PC-3 (cell line): ENCODE measurements at regions not wholly inside any gene's neighbourhood (a gene's known extent, or its start where the extent isn't known, plus 50 kb on each side); places are given as distances from the start of the nearest gene placed in this dataset.

Experiments used
- ATAC-seq: fragments of 200-7000 bp; cut with Tn5 transposase; 2 replicates; pipeline ENCODE4 v1.9.1; 2020; ENCODE audit warnings: mild to moderate bottlenecking, moderate library complexity
- BruUV-seq: library from RNA; stranded (reverse); fragments of 400-500 nt; replicated peaks from 2 replicates; lab custom pipeline; 2021; lab: Mats Ljungman, UMichigan
- CTCF ChIA-PET: fragments of 300-600 bp; sonication (Branson Sonifier 250); formaldehyde crosslinking; loops from one replicate; lab custom pipeline; 2022; ENCODE audit warnings: antibody characterized with exemption; lab: Charles Lee
- POLR2A ChIA-PET: fragments of 300-600 bp; sonication (Branson Sonifier 250); formaldehyde crosslinking; loops from one replicate; lab custom pipeline; 2022; ENCODE audit warnings: antibody characterized with exemption; ENCODE audit not compliant: unreplicated experiment; lab: Charles Lee
- DNase-seq: peaks from one replicate; pipeline ENCODE4 v3.0.0-alpha.2; 2015
- H2AFZ ChIP-seq: fragments of 300-600 bp; sonication (generic); 2 replicates; pipeline ENCODE4 v1.6.0; 2016; ENCODE audit warnings: antibody characterized with exemption, low read length
- H3F3A ChIP-seq: fragments of 300-600 bp; sonication (generic); one replicate; pipeline ENCODE4 v1.6.0; 2017; ENCODE audit warnings: antibody characterized with exemption, low read length, control low read depth, mild to moderate bottlenecking; ENCODE audit not compliant: unreplicated experiment
- H3K27ac ChIP-seq: fragments of 300-600 bp; sonication (generic); 2 replicates; pipeline ENCODE4 v1.5.1; 2016; ENCODE audit warnings: mild to moderate bottlenecking, low read length
- H3K27me3 ChIP-seq: fragments of 300-600 bp; sonication (generic); 2 replicates; pipeline ENCODE4 v1.6.1; 2016; ENCODE audit warnings: low read length, mixed read lengths
- H3K36me3 ChIP-seq: fragments of 300-600 bp; sonication (generic); 2 replicates; pipeline ENCODE4 v1.6.1; 2016; ENCODE audit warnings: low read depth, mixed run types, low read length, mixed read lengths
- H3K4me1 ChIP-seq: fragments of 300-600 bp; sonication (generic); 2 replicates; pipeline ENCODE4 v1.5.1; 2016; ENCODE audit warnings: low read length; ENCODE audit not compliant: insufficient read depth
- H3K4me2 ChIP-seq: fragments of 300-600 bp; sonication (generic); 2 replicates; pipeline ENCODE4 v1.6.0; 2016; ENCODE audit warnings: low read length
- H3K4me3 ChIP-seq: fragments of 300-600 bp; sonication (generic); 2 replicates; pipeline ENCODE4 v1.5.1; 2016; ENCODE audit warnings: mild to moderate bottlenecking, low read length, mixed read lengths
- H3K79me2 ChIP-seq: fragments of 300-600 bp; sonication (generic); 2 replicates; pipeline ENCODE4 v1.6.1; 2017; ENCODE audit warnings: low read length, mixed read lengths
- H3K9ac ChIP-seq: fragments of 300-600 bp; sonication (generic); 2 replicates; pipeline ENCODE4 v1.6.0; 2016; ENCODE audit warnings: mild to moderate bottlenecking, low read length
- H3K9me2 ChIP-seq: fragments of 300-600 bp; sonication (generic); replicated peaks from 2 replicates; pipeline ENCODE4 v1.6.1; 2016; ENCODE audit warnings: mixed run types, low read length, mixed read lengths
- H3K9me3 ChIP-seq: fragments of 300-600 bp; sonication (generic); 2 replicates; pipeline ENCODE4 v1.6.1; 2016; ENCODE audit warnings: low read length, mixed read lengths
- H4K20me1 ChIP-seq: fragments of 300-600 bp; sonication (generic); 2 replicates; pipeline ENCODE4 v1.6.1; 2016; ENCODE audit warnings: low read length, mixed read lengths
- EZH2 ChIP-seq: fragments of 300-600 bp; sonication (generic); IDR thresholded peaks from one replicate; pipeline ENCODE4 v1.6.1; 2017; ENCODE audit warnings: antibody characterized with exemption, mild to moderate bottlenecking, low read length; ENCODE audit not compliant: unreplicated experiment
- EZH2phosphoT487 ChIP-seq: fragments of 300-600 bp; sonication (generic); IDR thresholded peaks from 2 replicates; pipeline ENCODE4 v1.6.1; 2018; ENCODE audit warnings: mild to moderate bottlenecking, antibody characterized with exemption, low read length, borderline replicate concordance
- intact Hi-C: fragments of 100-400 bp; cut with micrococcal nuclease; formaldehyde crosslinking; loops from 2 replicates; pipeline ENCODE4 v1.9.0; 2023
- TF ChIP-seq, protein P1 (sequence below): fragments of 300-600 bp; sonication (generic); conservative IDR thresholded peaks from 2 replicates; pipeline ENCODE4 v1.5.1; 2017; ENCODE audit warnings: antibody characterized with exemption, low read depth, mild to moderate bottlenecking, low read length

DNA sequence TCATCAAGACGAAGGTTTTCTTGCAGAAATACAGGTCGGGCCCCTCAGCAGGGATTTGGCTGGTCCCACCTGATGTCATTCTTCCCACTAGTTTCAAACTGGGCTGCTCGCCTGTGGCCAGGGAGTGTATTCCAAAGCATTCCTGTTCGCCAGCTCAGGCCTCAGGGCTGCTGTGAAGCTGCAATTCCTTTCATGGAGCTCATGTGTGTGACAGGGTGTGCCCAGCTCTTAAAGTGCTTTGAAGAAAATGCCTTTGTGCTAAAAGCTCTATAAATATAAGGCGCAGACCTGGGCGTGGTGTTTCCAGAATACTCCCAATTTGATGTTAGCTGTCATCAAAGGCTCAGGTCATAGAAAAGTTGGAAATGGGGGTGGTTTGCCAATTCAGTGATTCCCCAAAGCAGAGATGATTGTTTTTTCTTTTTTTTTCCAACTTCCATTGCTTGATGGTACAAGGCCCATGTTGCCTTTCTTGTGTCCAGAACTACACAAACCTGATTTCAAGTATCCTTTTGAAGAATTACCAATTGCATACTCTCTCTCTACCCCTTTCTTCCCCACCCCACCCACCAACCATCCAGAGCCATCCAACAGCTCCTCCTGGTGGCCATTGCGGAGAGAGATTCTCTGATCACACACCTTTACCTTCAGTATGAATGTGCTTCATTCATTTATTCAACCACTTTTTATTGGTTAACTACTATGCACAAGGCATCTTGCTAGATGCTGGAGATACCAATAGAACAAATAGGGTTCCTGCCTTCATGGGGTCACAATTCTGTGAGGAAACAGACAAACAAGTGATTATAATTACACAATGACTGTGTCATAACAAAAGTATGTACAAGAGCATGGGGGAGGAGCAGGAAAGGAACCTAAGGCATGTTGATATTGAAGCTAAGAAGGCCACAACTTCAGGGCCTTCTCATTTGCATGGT lies 297.3 kb upstream of the LYZL1 start:
- H3K27me3 ChIP-seq = no peaks in the 10 kb centered on the region
- peaks cover 21% of the 10 kb centered on the region for H3K4me1 ChIP-seq
- ATAC-seq (peak; percentile 93), DNase-seq (peak; percentile 80)
- no peaks in the 10 kb centered on the region for H3K36me3 ChIP-seq
- BruUV-seq = no TSS peak
- no peak overlapping the region for H3K9ac ChIP-seq
- peak overlapping the region; percentile 68 for H3K27ac ChIP-seq
- ChIA-PET POLR2A (interaction anchor here (0.6 kb wide), 1 partner anchor 1442 kb away, joined by 4 read pairs; no protein-coding TSS in a partner anchor), CTCF (interaction anchor here (0.6 to 1.6 kb wide), 9 partner anchors 32 to 328 kb away, joined by 3 to 12 read pairs (median 4); partner anchors contain the start of gene BAMBI)
- no peaks in the 10 kb centered on the region for H3K79me2 ChIP-seq
- H2AFZ ChIP-seq = 0 out of 2 replicates have a peak overlapping the region, but pooled peaks have one; percentile 21
- TF ChIP-seq EZH2 = no peak
- TF ChIP-seq EZH2phosphoT487 = no peak
- TF ChIP-seq, protein P1, sequence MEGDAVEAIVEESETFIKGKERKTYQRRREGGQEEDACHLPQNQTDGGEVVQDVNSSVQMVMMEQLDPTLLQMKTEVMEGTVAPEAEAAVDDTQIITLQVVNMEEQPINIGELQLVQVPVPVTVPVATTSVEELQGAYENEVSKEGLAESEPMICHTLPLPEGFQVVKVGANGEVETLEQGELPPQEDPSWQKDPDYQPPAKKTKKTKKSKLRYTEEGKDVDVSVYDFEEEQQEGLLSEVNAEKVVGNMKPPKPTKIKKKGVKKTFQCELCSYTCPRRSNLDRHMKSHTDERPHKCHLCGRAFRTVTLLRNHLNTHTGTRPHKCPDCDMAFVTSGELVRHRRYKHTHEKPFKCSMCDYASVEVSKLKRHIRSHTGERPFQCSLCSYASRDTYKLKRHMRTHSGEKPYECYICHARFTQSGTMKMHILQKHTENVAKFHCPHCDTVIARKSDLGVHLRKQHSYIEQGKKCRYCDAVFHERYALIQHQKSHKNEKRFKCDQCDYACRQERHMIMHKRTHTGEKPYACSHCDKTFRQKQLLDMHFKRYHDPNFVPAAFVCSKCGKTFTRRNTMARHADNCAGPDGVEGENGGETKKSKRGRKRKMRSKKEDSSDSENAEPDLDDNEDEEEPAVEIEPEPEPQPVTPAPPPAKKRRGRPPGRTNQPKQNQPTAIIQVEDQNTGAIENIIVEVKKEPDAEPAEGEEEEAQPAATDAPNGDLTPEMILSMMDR = peak; percentile 91
- H3F3A ChIP-seq = no peaks in the 10 kb centered on the region
- peak overlapping the region; percentile 23 for H3K4me2 ChIP-seq
- no peaks in the 10 kb centered on the region for H3K9me3 ChIP-seq
- no peaks in the 10 kb centered on the region for H3K9me2 ChIP-seq
- no peak overlapping the region for H3K4me3 ChIP-seq
- no peaks in the 10 kb centered on the region for H4K20me1 ChIP-seq
- intact Hi-C loops = loop anchor here (1.0 to 5.0 kb wide), 4 partner anchors 116 to 329 kb away; partner anchors contain the start of gene BAMBI

DNA sequence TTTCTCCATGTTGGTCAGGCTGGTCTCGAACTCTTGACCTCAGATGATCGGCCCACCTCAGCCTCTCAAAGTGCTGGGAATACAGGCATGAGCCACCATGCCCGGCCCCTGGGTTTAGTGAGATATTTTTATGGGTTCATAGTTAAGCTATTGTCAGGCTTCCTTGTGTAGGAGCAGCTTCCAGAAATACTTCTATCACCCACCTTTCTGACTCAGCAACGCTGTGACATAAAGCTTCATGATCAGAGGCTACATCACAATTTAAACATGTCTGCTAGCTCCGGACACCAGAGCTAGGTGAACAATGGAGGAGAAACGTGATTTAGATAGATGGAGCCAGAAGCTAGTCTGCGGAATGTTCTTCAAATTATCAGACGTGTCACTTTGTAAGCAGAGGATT lies 295.8 kb upstream of the LYZL1 start:
- no peak overlapping the region for H3K9ac ChIP-seq
- no peak for ATAC-seq
- ChIA-PET POLR2A (no interaction called here), CTCF (no interaction called here)
- no peak for DNase-seq
- intact Hi-C loops = loop anchor here (5.0 kb wide), 3 partner anchors 114 to 331 kb away; partner anchors contain the start of gene BAMBI
- no peaks in the 10 kb centered on the region for H3K36me3 ChIP-seq
- H3K4me1 ChIP-seq = peaks cover 29% of the 10 kb centered on the region
- H3K4me2 ChIP-seq = no peak overlapping the region
- BruUV-seq = no TSS peak
- H4K20me1 ChIP-seq = no peaks in the 10 kb centered on the region
- H3K9me3 ChIP-seq = no peaks in the 10 kb centered on the region
- no peaks in the 10 kb centered on the region for H3K79me2 ChIP-seq
- TF ChIP-seq EZH2phosphoT487 (no peak), EZH2 (no peak)
- TF ChIP-seq, protein P1 = no peak
- no peak overlapping the region for H3K27ac ChIP-seq
- H3K9me2 ChIP-seq = no peaks in the 10 kb centered on the region
- H3F3A ChIP-seq = no peaks in the 10 kb centered on the region
- no peaks in the 10 kb centered on the region for H3K27me3 ChIP-seq
- H3K4me3 ChIP-seq = no peak overlapping the region
- no peak overlapping the region for H2AFZ ChIP-seq
